Smooth muscle cell (in vitro differentiated cells): ENCODE measurements at regions not wholly inside any gene's neighbourhood (a gene's known extent, or its start where the extent isn't known, plus 50 kb on each side); places are given as distances from the start of the nearest gene placed in this dataset.

Source experiments
- DNase-seq: peaks from one replicate; lab custom pipeline; 2025; ENCODE audit not compliant: unreplicated experiment; lab: John Stamatoyannopoulos, UW
- H2AFZ ChIP-seq: fragments of 200-600 bp; sonication (generic); 2 replicates; pipeline ENCODE4 v1.6.0; 2016; ENCODE audit warnings: antibody characterized with exemption, low read depth, mild to moderate bottlenecking
- H3F3A ChIP-seq: fragments of 200-600 bp; sonication (generic); 2 replicates; pipeline ENCODE4 v1.6.0; 2017; ENCODE audit warnings: antibody characterized with exemption, low read depth
- H3K27ac ChIP-seq: fragments of 200-600 bp; sonication (generic); 2 replicates; pipeline ENCODE4 v1.5.1; 2016; ENCODE audit warnings: low read depth, mild to moderate bottlenecking
- H3K27me3 ChIP-seq: fragments of 200-600 bp; sonication (generic); 2 replicates; pipeline ENCODE4 v1.6.1; 2016; ENCODE audit warnings: low read depth, mild to moderate bottlenecking
- H3K36me3 ChIP-seq: fragments of 200-600 bp; sonication (generic); 2 replicates; pipeline ENCODE4 v1.5.1; 2016; ENCODE audit warnings: low read depth
- H3K4me1 ChIP-seq: fragments of 200-600 bp; sonication (generic); 2 replicates; pipeline ENCODE4 v1.5.1; 2016; ENCODE audit warnings: low read depth
- H3K4me2 ChIP-seq: fragments of 200-600 bp; sonication (generic); 2 replicates; pipeline ENCODE4 v1.6.0; 2016; ENCODE audit warnings: mild to moderate bottlenecking
- H3K4me3 ChIP-seq: fragments of 200-600 bp; sonication (generic); 2 replicates; pipeline ENCODE4 v1.5.1; 2016; ENCODE audit warnings: mild to moderate bottlenecking
- H3K79me2 ChIP-seq: fragments of 200-600 bp; sonication (generic); 2 replicates; pipeline ENCODE4 v1.6.0; 2016; ENCODE audit warnings: low read depth, mild to moderate bottlenecking
- H3K9ac ChIP-seq: fragments of 200-600 bp; sonication (generic); 2 replicates; pipeline ENCODE4 v1.6.0; 2016; ENCODE audit warnings: low read depth
- H3K9me3 ChIP-seq: fragments of 200-600 bp; sonication (generic); replicated peaks from 2 replicates; pipeline ENCODE4 v1.5.1; 2016; ENCODE audit warnings: low read depth
- H4K20me1 ChIP-seq: fragments of 200-600 bp; sonication (generic); 2 replicates; pipeline ENCODE4 v1.6.0; 2016; ENCODE audit warnings: low read depth
- CTCF ChIP-seq: fragments of 200-600 bp; sonication (generic); IDR thresholded peaks from 2 replicates; pipeline ENCODE4 v1.5.1; 2017; ENCODE audit warnings: borderline replicate concordance, mild to moderate bottlenecking, antibody characterized with exemption; ENCODE audit not compliant: insufficient read depth, poor library complexity, severe bottlenecking
- WGBS: methylation state at CpG from one replicate; pipeline ENCODE4 v1.1.7; 2016; ENCODE audit warnings: low lambda C conversion rate; 5-methylcytosine and 5-hydroxymethylcytosine counted together

DNA sequence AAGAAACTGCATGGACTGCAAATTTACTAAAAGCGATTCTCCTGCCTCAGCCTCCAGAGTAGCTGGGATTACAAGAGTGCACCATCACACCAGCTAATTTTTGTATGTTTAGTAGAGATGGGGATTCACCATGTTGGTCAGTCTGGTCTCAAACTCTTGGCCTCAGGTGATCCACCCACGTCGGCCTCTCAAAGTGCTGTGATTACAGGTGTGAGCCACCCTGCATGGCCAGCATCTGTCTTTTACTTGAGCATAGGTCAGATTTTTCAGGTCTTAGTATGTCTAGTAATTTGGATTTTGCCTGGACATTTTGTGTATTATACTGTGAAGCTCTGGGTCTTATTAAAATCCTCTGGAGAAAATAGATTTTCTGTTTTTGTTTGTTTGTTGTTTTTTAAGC lies 277.8 kb upstream of the VLDLR start:
- no peak overlapping the region for H3K9ac ChIP-seq
- no peaks in the 10 kb centered on the region for H3K9me3 ChIP-seq
- H2AFZ ChIP-seq, result no peak overlapping the region
- H3K36me3 ChIP-seq, result no peaks in the 10 kb centered on the region
- H3K4me2 ChIP-seq, result no peak overlapping the region
- no peak for DNase-seq
- H3F3A ChIP-seq, result no peaks in the 10 kb centered on the region
- no peaks in the 10 kb centered on the region for H3K27me3 ChIP-seq
- no peak overlapping the region for H3K4me3 ChIP-seq
- H4K20me1 ChIP-seq, result no peaks in the 10 kb centered on the region
- H3K4me1 ChIP-seq, result no peaks in the 10 kb centered on the region
- TF ChIP-seq CTCF, result no peak
- no peak overlapping the region for H3K27ac ChIP-seq
- no peaks in the 10 kb centered on the region for H3K79me2 ChIP-seq
- WGBS, result 93% methylated on average over 3 of the region's 3 CpGs

DNA sequence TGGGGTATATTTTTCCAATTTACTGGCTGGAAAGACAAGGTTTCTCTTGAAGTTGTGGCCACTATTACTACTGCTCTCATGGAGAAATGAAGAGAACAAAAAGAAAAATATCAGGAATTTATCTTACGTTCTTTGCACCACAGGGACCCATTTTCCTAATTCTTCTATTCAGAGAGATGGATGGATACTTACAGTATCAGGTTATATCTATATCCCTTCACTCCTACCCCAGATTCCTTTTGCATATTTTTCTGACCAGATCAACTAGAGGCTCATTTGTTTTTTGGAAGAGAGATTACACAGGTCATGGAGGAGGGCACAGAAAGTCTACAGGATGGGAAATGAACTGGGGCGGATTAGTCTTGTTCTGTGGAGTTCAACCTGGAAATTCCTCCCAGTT lies 277.2 kb upstream of the VLDLR start:
- Histone ChIP-seq H3K36me3 (no peaks in the 10 kb centered on the region), H3K27ac (no peak overlapping the region), H3K4me3 (no peak overlapping the region), H3K4me2 (no peak overlapping the region), H3K79me2 (no peaks in the 10 kb centered on the region), H3K4me1 (no peaks in the 10 kb centered on the region), H3K9me3 (no peaks in the 10 kb centered on the region), H3K27me3 (no peaks in the 10 kb centered on the region), H2AFZ (no peak overlapping the region), H3K9ac (no peak overlapping the region), H4K20me1 (no peaks in the 10 kb centered on the region), H3F3A (no peaks in the 10 kb centered on the region)
- 91% methylated on average over 2 of the region's 2 CpGs for WGBS
- TF ChIP-seq CTCF, result no peak
- DNase-seq, result no peak

DNA sequence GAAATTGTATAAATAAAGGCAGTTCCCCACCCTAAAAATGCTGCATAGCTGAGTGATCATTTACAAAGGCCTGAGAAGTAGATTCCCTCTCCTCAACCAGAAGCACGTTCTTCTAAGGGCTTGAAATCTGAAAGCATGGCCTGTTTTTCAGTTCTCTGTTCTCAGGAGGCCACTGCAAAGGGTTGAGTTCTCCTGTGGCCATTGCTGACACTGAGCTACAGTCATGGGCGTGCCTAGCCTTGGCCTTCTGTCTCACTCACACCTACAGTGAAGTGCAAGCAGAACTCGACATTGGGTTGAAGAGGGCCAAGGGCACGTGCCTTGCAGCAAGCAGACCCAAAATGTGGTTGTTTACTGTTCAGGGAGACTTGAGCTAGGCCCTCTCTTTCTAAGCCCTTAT lies 276.6 kb upstream of the VLDLR start:
- Histone ChIP-seq H3K4me3 (no peak overlapping the region), H3F3A (no peaks in the 10 kb centered on the region), H3K27me3 (no peaks in the 10 kb centered on the region), H3K4me1 (no peaks in the 10 kb centered on the region), H3K9me3 (no peaks in the 10 kb centered on the region), H3K36me3 (no peaks in the 10 kb centered on the region), H3K9ac (no peak overlapping the region), H4K20me1 (no peaks in the 10 kb centered on the region), H3K79me2 (no peaks in the 10 kb centered on the region), H3K27ac (no peak overlapping the region), H3K4me2 (no peak overlapping the region), H2AFZ (no peak overlapping the region)
- TF ChIP-seq CTCF, result no peak
- DNase-seq, result no peak
- 85% methylated on average over 4 of the region's 4 CpGs for WGBS

- Histone ChIP-seq H3K4me3 (no peak overlapping the region), H3K27me3 (no peaks in the 10 kb centered on the region), H3F3A (no peaks in the 10 kb centered on the region), H3K4me1 (no peaks in the 10 kb centered on the region), H3K79me2 (no peaks in the 10 kb centered on the region), H3K9ac (no peak overlapping the region), H3K27ac (no peak overlapping the region), H4K20me1 (no peaks in the 10 kb centered on the region), H3K4me2 (no peak overlapping the region), H3K9me3 (no peaks in the 10 kb centered on the region), H3K36me3 (no peaks in the 10 kb centered on the region), H2AFZ (no peak overlapping the region)
- 87% methylated on average over 2 of the region's 2 CpGs for WGBS
- no peak for DNase-seq
- no peak for TF ChIP-seq CTCF
Observed at GRCh38 chr9:2346277-2346913, 275.2 kb upstream of the VLDLR start.
